ENCODE measurements at regions not wholly inside any gene's neighbourhood (a gene's known extent, or its start where the extent isn't known, plus 50 kb on each side); places are given as distances from the start of the nearest gene placed in this dataset.
"Not testable (repeated sequence)": the region's sequence is repeated elsewhere in the genome, so short reads cannot be mapped to it uniquely, and the experiment has no call there.

GRCh38 chr15:20261321-20262280 is 280.0 kb downstream of the GOLGA6L6 start:
- H3K36me3 ChIP-seq (ENCODE audit: control insufficient read depth in 2 of 3, insufficient read depth in 3 of 3, low read length in 3 of 3); H3K9me3 ChIP-seq (ENCODE audit: control insufficient read depth in 2 of 3, insufficient read depth in 1 of 3, low read length in 3 of 3); H3K27me3 ChIP-seq (ENCODE audit: control insufficient read depth, insufficient read depth, low read length); intact Hi-C loops (cut with DNase I); H3K4me1 ChIP-seq (ENCODE audit: control insufficient read depth in 2 of 3, insufficient read depth in 2 of 3, low read depth in 1 of 3, low read length in 3 of 3); FAIRE-seq: not testable (repeated sequence)
- Histone ChIP-seq H3K9ac (ENCODE audit: low read length in 3 of 3) (peak overlapping the region in 1 of 3 donors; percentile 37), H3K4me3 (ENCODE audit: low read length in 3 of 3) (peak overlapping the region in 1 of 3 donors; percentile 30), H3K27ac (ENCODE audit: low read depth in 2 of 2, low read length in 2 of 2) (peak overlapping the region; percentile 27 to 81)
- DNase-seq = peak in 1 of 5 donors; percentile 88

- H3K9ac ChIP-seq (ENCODE audit: low read length in 3 of 3); FAIRE-seq; H3K4me1 ChIP-seq (ENCODE audit: control insufficient read depth in 2 of 3, insufficient read depth in 2 of 3, low read depth in 1 of 3, low read length in 3 of 3); H3K27me3 ChIP-seq (ENCODE audit: control insufficient read depth, insufficient read depth, low read length); H3K36me3 ChIP-seq (ENCODE audit: control insufficient read depth in 2 of 3, insufficient read depth in 3 of 3, low read length in 3 of 3); H3K4me3 ChIP-seq (ENCODE audit: low read length in 3 of 3); H3K27ac ChIP-seq (ENCODE audit: low read depth in 2 of 2, low read length in 2 of 2); H3K9me3 ChIP-seq (ENCODE audit: control insufficient read depth in 2 of 3, insufficient read depth in 1 of 3, low read length in 3 of 3); intact Hi-C loops (cut with DNase I): not testable (repeated sequence)
- DNase-seq = peak in 1 of 5 donors; percentile 37
These were observed 280.9 kb downstream of the GOLGA6L6 start for GRCh38 chr15:20260650-20261049.

GRCh38 chr15:20259559-20260190 is 281.9 kb downstream of the GOLGA6L6 start:
- H3K4me3 ChIP-seq (ENCODE audit: low read length in 3 of 3); H3K9me3 ChIP-seq (ENCODE audit: control insufficient read depth in 2 of 3, insufficient read depth in 1 of 3, low read length in 3 of 3); H3K9ac ChIP-seq (ENCODE audit: low read length in 3 of 3); H3K4me1 ChIP-seq (ENCODE audit: control insufficient read depth in 2 of 3, insufficient read depth in 2 of 3, low read depth in 1 of 3, low read length in 3 of 3); H3K27me3 ChIP-seq (ENCODE audit: control insufficient read depth, insufficient read depth, low read length); H3K36me3 ChIP-seq (ENCODE audit: control insufficient read depth in 2 of 3, insufficient read depth in 3 of 3, low read length in 3 of 3); H3K27ac ChIP-seq (ENCODE audit: low read depth in 2 of 2, low read length in 2 of 2); intact Hi-C loops (cut with DNase I); FAIRE-seq: not testable (repeated sequence)
- peak in 1 of 5 donors; percentile 54 for DNase-seq

GRCh38 chr15:20256394-20256793 is 285.2 kb downstream of the GOLGA6L6 start:
- H3K27me3 ChIP-seq (ENCODE audit: control insufficient read depth, insufficient read depth, low read length); H3K9me3 ChIP-seq (ENCODE audit: control insufficient read depth in 2 of 3, insufficient read depth in 1 of 3, low read length in 3 of 3); FAIRE-seq; H3K9ac ChIP-seq (ENCODE audit: low read length in 3 of 3); H3K36me3 ChIP-seq (ENCODE audit: control insufficient read depth in 2 of 3, insufficient read depth in 3 of 3, low read length in 3 of 3); H3K27ac ChIP-seq (ENCODE audit: low read depth in 2 of 2, low read length in 2 of 2); H3K4me3 ChIP-seq (ENCODE audit: low read length in 3 of 3); DNase-seq; H3K4me1 ChIP-seq (ENCODE audit: control insufficient read depth in 2 of 3, insufficient read depth in 2 of 3, low read depth in 1 of 3, low read length in 3 of 3); intact Hi-C loops (cut with DNase I): not testable (repeated sequence)

- H3K27ac ChIP-seq (ENCODE audit: low read depth in 2 of 2, low read length in 2 of 2); FAIRE-seq; H3K9ac ChIP-seq (ENCODE audit: low read length in 3 of 3); H3K27me3 ChIP-seq (ENCODE audit: control insufficient read depth, insufficient read depth, low read length); intact Hi-C loops (cut with DNase I); H3K9me3 ChIP-seq (ENCODE audit: control insufficient read depth in 2 of 3, insufficient read depth in 1 of 3, low read length in 3 of 3); H3K4me3 ChIP-seq (ENCODE audit: low read length in 3 of 3); DNase-seq; H3K36me3 ChIP-seq (ENCODE audit: control insufficient read depth in 2 of 3, insufficient read depth in 3 of 3, low read length in 3 of 3); H3K4me1 ChIP-seq (ENCODE audit: control insufficient read depth in 2 of 3, insufficient read depth in 2 of 3, low read depth in 1 of 3, low read length in 3 of 3): not testable (repeated sequence)
These were observed 286.0 kb downstream of the GOLGA6L6 start for GRCh38 chr15:20255641-20256040.

GRCh38 chr15:20253047-20253615 is 288.5 kb downstream of the GOLGA6L6 start:
- intact Hi-C loops (cut with DNase I) = not testable (repeated sequence)

GRCh38 chr15:20252040-20252439 is 289.6 kb downstream of the GOLGA6L6 start:
- H3K4me3 ChIP-seq (ENCODE audit: low read length in 3 of 3); DNase-seq; intact Hi-C loops (cut with DNase I); H3K9me3 ChIP-seq (ENCODE audit: control insufficient read depth in 2 of 3, insufficient read depth in 1 of 3, low read length in 3 of 3); H3K36me3 ChIP-seq (ENCODE audit: control insufficient read depth in 2 of 3, insufficient read depth in 3 of 3, low read length in 3 of 3); H3K4me1 ChIP-seq (ENCODE audit: control insufficient read depth in 2 of 3, insufficient read depth in 2 of 3, low read depth in 1 of 3, low read length in 3 of 3); H3K27me3 ChIP-seq (ENCODE audit: control insufficient read depth, insufficient read depth, low read length); H3K27ac ChIP-seq (ENCODE audit: low read depth in 2 of 2, low read length in 2 of 2); FAIRE-seq; H3K9ac ChIP-seq (ENCODE audit: low read length in 3 of 3): not testable (repeated sequence)

More at GRCh38 chr15:20253047-20253615, 288.5 kb downstream of the GOLGA6L6 start:
- not testable (repeated sequence) for H3K36me3 ChIP-seq (ENCODE audit: control insufficient read depth in 2 of 3, insufficient read depth in 3 of 3, low read length in 3 of 3); FAIRE-seq; H3K27ac ChIP-seq (ENCODE audit: low read depth in 2 of 2, low read length in 2 of 2); H3K4me1 ChIP-seq (ENCODE audit: control insufficient read depth in 2 of 3, insufficient read depth in 2 of 3, low read depth in 1 of 3, low read length in 3 of 3); DNase-seq; H3K9me3 ChIP-seq (ENCODE audit: control insufficient read depth in 2 of 3, insufficient read depth in 1 of 3, low read length in 3 of 3); H3K4me3 ChIP-seq (ENCODE audit: low read length in 3 of 3); H3K27me3 ChIP-seq (ENCODE audit: control insufficient read depth, insufficient read depth, low read length); H3K9ac ChIP-seq (ENCODE audit: low read length in 3 of 3)

Data from kidney (tissue), 10 donors.